ENCODE measurements at regions not wholly inside any gene's neighbourhood (a gene's known extent, or its start where the extent isn't known, plus 50 kb on each side); places are given as distances from the start of the nearest gene placed in this dataset.

DNA sequence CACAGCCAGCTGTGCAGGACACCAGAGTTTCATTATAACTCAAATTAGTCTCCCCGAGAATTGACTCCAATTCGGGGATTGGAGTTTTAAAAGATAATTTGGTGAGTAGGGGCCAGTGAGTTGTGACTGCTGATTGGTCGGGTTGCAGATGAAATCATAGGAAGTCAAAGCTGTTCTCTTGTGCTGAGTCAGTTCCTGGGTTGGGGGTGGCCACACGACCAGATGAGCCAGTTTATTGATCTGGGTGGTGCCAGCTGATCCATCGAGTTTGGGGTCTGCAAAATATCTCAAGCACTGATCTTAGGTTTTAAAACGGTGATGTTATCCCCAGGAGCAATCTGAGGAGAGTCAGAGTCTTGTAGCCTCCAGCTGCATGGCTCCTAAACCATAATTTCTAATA lies 82.7 kb upstream of the SLC66A3 start:
- no peak for TF ChIP-seq FOXM1 (IDR thresholded peaks at IDR 0.05; ENCODE audit: borderline replicate concordance)
- no peak for TF ChIP-seq TARDBP (IDR thresholded peaks at IDR 0.05)
- no peak for TF ChIP-seq SP1 (IDR thresholded peaks at IDR 0.05)
- TF ChIP-seq HDGF (IDR thresholded peaks at IDR 0.05; ENCODE audit: borderline replicate concordance), result no peak
- TF ChIP-seq NFRKB (IDR thresholded peaks at IDR 0.05), result no peak
- no peak for TF ChIP-seq CTBP1 (IDR thresholded peaks at IDR 0.05; ENCODE audit: borderline replicate concordance)
- TF ChIP-seq ZNF384 (IDR thresholded peaks at IDR 0.05), result no peak
- TF ChIP-seq FOXK2 (IDR thresholded peaks at IDR 0.05), result no peak
- TF ChIP-seq BHLHE40 (IDR thresholded peaks at IDR 0.05; ENCODE audit: borderline replicate concordance), result no peak
- TF ChIP-seq LEF1 (IDR thresholded peaks at IDR 0.05; ENCODE audit: borderline replicate concordance), result no peak

All from HEK293T (cell line).